ENCODE measurements at regions not wholly inside any gene's neighbourhood (a gene's known extent, or its start where the extent isn't known, plus 50 kb on each side); places are given as distances from the start of the nearest gene placed in this dataset.
A peak's percentile ranks its signal among the peaks of the same experiment; 100 is the strongest.

- no peak for DNase-seq (ENCODE audit: low read depth in 1 of 2, low spot score in 1 of 2)
- in situ Hi-C loops (cut with HindIII; ENCODE audit: low pct_unique_long_range_greater_than_20kb, low sequenced_read_pairs), result no loop called here
- TF ChIP-seq JUND (IDR thresholded peaks at IDR 0.05; ENCODE audit: low read depth), result no peak
These were observed 147.2 kb upstream of the IRX2 start for GRCh38 chr5:2898661-2899060.

GRCh38 chr5:2897276-2897961 lies 145.9 kb upstream of the IRX2 start:
- in situ Hi-C loops (cut with HindIII; ENCODE audit: low pct_unique_long_range_greater_than_20kb, low sequenced_read_pairs), result no loop called here
- TF ChIP-seq JUND (IDR thresholded peaks at IDR 0.05; ENCODE audit: low read depth), result no peak
- DNase-seq (ENCODE audit: low read depth in 1 of 2, low spot score in 1 of 2), result no peak

- in situ Hi-C loops (cut with HindIII; ENCODE audit: low pct_unique_long_range_greater_than_20kb, low sequenced_read_pairs), result no loop called here
- no peak for DNase-seq (ENCODE audit: low read depth in 1 of 2, low spot score in 1 of 2)
- TF ChIP-seq JUND (IDR thresholded peaks at IDR 0.05; ENCODE audit: low read depth), result no peak
These were observed 145.1 kb upstream of the IRX2 start for GRCh38 chr5:2896371-2897275.

GRCh38 chr5:2895876-2896275 lies 144.4 kb upstream of the IRX2 start:
- in situ Hi-C loops (cut with HindIII; ENCODE audit: low pct_unique_long_range_greater_than_20kb, low sequenced_read_pairs), result no loop called here
- TF ChIP-seq JUND (IDR thresholded peaks at IDR 0.05; ENCODE audit: low read depth), result no peak
- no peak for DNase-seq (ENCODE audit: low read depth in 1 of 2, low spot score in 1 of 2)

- TF ChIP-seq JUND (IDR thresholded peaks at IDR 0.05; ENCODE audit: low read depth), result no peak
- in situ Hi-C loops (cut with HindIII; ENCODE audit: low pct_unique_long_range_greater_than_20kb, low sequenced_read_pairs), result no loop called here
- DNase-seq (ENCODE audit: low read depth in 1 of 2, low spot score in 1 of 2), result no peak
These were observed 143.7 kb upstream of the IRX2 start for GRCh38 chr5:2895196-2895595.

- no peak for TF ChIP-seq JUND (IDR thresholded peaks at IDR 0.05; ENCODE audit: low read depth)
- in situ Hi-C loops (cut with HindIII; ENCODE audit: low pct_unique_long_range_greater_than_20kb, low sequenced_read_pairs), result no loop called here
- DNase-seq (ENCODE audit: low read depth in 1 of 2, low spot score in 1 of 2), result peak; percentile 22 to 41
These were observed 143.3 kb upstream of the IRX2 start for GRCh38 chr5:2894736-2895135.

- no peak for DNase-seq (ENCODE audit: low read depth in 1 of 2, low spot score in 1 of 2)
- no peak for TF ChIP-seq JUND (IDR thresholded peaks at IDR 0.05; ENCODE audit: low read depth)
- in situ Hi-C loops (cut with HindIII; ENCODE audit: low pct_unique_long_range_greater_than_20kb, low sequenced_read_pairs), result no loop called here
These were observed 142.8 kb upstream of the IRX2 start for GRCh38 chr5:2894316-2894715.

- in situ Hi-C loops (cut with HindIII; ENCODE audit: low pct_unique_long_range_greater_than_20kb, low sequenced_read_pairs), result no loop called here
- TF ChIP-seq JUND (IDR thresholded peaks at IDR 0.05; ENCODE audit: low read depth), result no peak
- DNase-seq (ENCODE audit: low read depth in 1 of 2, low spot score in 1 of 2), result no peak
These were observed 141.1 kb upstream of the IRX2 start for GRCh38 chr5:2892466-2893000.

- in situ Hi-C loops (cut with HindIII; ENCODE audit: low pct_unique_long_range_greater_than_20kb, low sequenced_read_pairs), result no loop called here
These were observed 140.3 kb upstream of the IRX2 start for GRCh38 chr5:2891781-2892180.

GRCh38 chr5:2890011-2890410 lies 138.5 kb upstream of the IRX2 start:
- no peak for TF ChIP-seq JUND (IDR thresholded peaks at IDR 0.05; ENCODE audit: low read depth)
- in situ Hi-C loops (cut with HindIII; ENCODE audit: low pct_unique_long_range_greater_than_20kb, low sequenced_read_pairs), result no loop called here
- no peak for DNase-seq (ENCODE audit: low read depth in 1 of 2, low spot score in 1 of 2)

More at GRCh38 chr5:2891781-2892180, 140.3 kb upstream of the IRX2 start:
- no peak for DNase-seq (ENCODE audit: low read depth in 1 of 2, low spot score in 1 of 2)
- TF ChIP-seq JUND (IDR thresholded peaks at IDR 0.05; ENCODE audit: low read depth), result no peak

GRCh38 chr5:2888520-2889060 lies 137.1 kb upstream of the IRX2 start:
- in situ Hi-C loops (cut with HindIII; ENCODE audit: low pct_unique_long_range_greater_than_20kb, low sequenced_read_pairs), result no loop called here
- no peak for DNase-seq (ENCODE audit: low read depth in 1 of 2, low spot score in 1 of 2)
- no peak for TF ChIP-seq JUND (IDR thresholded peaks at IDR 0.05; ENCODE audit: low read depth)

GRCh38 chr5:2887481-2888348 lies 136.2 kb upstream of the IRX2 start:
- in situ Hi-C loops (cut with HindIII; ENCODE audit: low pct_unique_long_range_greater_than_20kb, low sequenced_read_pairs), result no loop called here
- DNase-seq (ENCODE audit: low read depth in 1 of 2, low spot score in 1 of 2), result no peak
- no peak for TF ChIP-seq JUND (IDR thresholded peaks at IDR 0.05; ENCODE audit: low read depth)

Measured in T47D (cell line).